ENCODE measurements at regions not wholly inside any gene's neighbourhood (a gene's known extent, or its start where the extent isn't known, plus 50 kb on each side); places are given as distances from the start of the nearest gene placed in this dataset.

DNA sequence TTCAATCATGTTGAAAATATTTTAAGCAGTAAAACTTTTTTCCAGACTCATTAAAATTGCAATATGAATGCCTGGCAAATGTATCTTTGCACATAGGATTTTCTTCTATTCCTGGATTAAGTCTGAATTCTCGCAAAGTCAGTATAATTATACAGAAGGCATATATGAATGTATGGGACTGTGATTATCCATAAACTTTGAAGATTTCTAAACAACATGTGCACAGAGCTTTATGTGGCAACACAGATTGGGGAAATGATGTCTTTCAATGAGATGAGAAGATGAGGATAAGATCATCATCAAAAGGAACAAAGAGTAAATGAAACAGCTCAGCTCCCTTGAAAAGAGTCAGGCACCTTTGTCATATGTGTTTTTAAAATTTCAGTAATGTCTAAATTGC is 635.3 kb downstream of the CDH11 start:
- POLR2A ChIA-PET: no interaction called here
- no peaks in the 10 kb centered on the region for H3K27me3 Mint-ChIP-seq
- CTCF ChIA-PET: no interaction called here
- no peak for ATAC-seq (ENCODE audit: low read depth)
- H3K9me3 Mint-ChIP-seq: peaks cover 14% of the 10 kb centered on the region
- no peaks in the 10 kb centered on the region for H3K36me3 Mint-ChIP-seq (ENCODE audit: low read depth)
- no peak overlapping the region for H3K4me3 Mint-ChIP-seq
- no peak for DNase-seq
- intact Hi-C loops (cut with micrococcal nuclease): no loop called here
- H3K4me1 Mint-ChIP-seq: no peaks in the 10 kb centered on the region
- no peak overlapping the region for H3K27ac Mint-ChIP-seq
- TF ChIP-seq, protein P1, sequence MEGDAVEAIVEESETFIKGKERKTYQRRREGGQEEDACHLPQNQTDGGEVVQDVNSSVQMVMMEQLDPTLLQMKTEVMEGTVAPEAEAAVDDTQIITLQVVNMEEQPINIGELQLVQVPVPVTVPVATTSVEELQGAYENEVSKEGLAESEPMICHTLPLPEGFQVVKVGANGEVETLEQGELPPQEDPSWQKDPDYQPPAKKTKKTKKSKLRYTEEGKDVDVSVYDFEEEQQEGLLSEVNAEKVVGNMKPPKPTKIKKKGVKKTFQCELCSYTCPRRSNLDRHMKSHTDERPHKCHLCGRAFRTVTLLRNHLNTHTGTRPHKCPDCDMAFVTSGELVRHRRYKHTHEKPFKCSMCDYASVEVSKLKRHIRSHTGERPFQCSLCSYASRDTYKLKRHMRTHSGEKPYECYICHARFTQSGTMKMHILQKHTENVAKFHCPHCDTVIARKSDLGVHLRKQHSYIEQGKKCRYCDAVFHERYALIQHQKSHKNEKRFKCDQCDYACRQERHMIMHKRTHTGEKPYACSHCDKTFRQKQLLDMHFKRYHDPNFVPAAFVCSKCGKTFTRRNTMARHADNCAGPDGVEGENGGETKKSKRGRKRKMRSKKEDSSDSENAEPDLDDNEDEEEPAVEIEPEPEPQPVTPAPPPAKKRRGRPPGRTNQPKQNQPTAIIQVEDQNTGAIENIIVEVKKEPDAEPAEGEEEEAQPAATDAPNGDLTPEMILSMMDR (IDR thresholded peaks at IDR 0.05): no peak

DNA sequence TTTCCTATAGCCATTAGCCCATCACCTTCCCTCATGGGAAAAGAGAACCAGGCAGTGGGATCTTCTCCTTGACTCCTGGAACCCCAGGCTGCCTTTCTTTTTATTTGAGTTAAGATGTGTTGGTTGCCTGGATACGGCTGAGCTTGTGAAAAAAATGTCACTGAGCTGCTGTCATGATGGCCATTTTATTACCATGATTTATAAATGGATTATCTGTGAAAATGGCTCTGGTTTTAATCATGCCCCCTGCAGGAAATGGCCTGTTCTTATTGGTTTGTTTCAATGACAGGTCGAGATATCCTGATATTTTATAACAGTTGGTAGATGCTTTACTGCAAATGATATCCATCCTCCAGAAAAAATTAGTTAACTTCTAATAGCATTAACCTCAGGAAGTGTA is 640.4 kb downstream of the CDH11 start:
- DNase-seq: no peak
- CTCF ChIA-PET: no interaction called here
- peaks cover 5% of the 10 kb centered on the region for H3K9me3 Mint-ChIP-seq
- no peaks in the 10 kb centered on the region for H3K36me3 Mint-ChIP-seq (ENCODE audit: low read depth)
- no peaks in the 10 kb centered on the region for H3K4me1 Mint-ChIP-seq
- no peak overlapping the region for H3K27ac Mint-ChIP-seq
- TF ChIP-seq, protein P1 (IDR thresholded peaks at IDR 0.05): no peak
- POLR2A ChIA-PET: no interaction called here
- H3K27me3 Mint-ChIP-seq: no peaks in the 10 kb centered on the region
- H3K4me3 Mint-ChIP-seq: no peak overlapping the region
- intact Hi-C loops (cut with micrococcal nuclease): no loop called here
- no peak for ATAC-seq (ENCODE audit: low read depth)

DNA sequence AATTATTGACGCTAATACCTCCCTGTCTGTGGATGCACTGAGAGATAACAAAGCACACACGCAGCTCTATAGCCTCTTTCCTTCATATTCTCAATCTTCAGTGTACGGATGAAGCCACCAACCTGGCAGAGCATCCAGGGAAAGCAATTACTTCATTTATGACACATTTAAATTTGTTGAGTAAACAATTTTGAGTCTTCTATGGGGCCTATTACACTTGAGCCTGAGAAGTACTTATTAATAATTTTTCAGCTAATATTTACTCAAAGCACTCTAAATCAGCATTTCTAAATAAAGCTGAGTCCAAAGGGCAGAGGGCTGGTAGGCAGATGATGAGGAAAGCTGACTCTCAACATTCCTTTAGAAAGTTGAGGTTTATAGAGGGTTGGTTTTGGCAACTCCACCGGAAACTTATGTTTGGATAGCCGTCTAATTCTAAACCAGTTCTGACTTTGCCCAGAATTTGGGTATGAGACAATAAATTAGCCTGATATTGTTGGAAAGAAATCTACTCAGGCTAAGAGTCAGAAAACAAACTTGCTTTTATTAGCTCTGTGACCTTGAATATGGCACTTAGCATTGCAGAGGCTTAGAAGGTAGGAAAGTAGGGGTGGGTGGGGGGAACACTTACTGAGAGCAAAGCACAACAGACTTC is 643.5 kb downstream of the CDH11 start:
- H3K9me3 Mint-ChIP-seq: peaks cover 4% of the 10 kb centered on the region
- DNase-seq (no peak), ATAC-seq (ENCODE audit: low read depth) (no peak)
- intact Hi-C loops (cut with micrococcal nuclease): no loop called here
- no peaks in the 10 kb centered on the region for H3K27me3 Mint-ChIP-seq
- H3K4me1 Mint-ChIP-seq: no peaks in the 10 kb centered on the region
- TF ChIP-seq, protein P1 (IDR thresholded peaks at IDR 0.05): no peak
- no peak overlapping the region for H3K27ac Mint-ChIP-seq
- ChIA-PET POLR2A (no interaction called here), CTCF (no interaction called here)
- no peaks in the 10 kb centered on the region for H3K36me3 Mint-ChIP-seq (ENCODE audit: low read depth)
- no peak overlapping the region for H3K4me3 Mint-ChIP-seq

DNA sequence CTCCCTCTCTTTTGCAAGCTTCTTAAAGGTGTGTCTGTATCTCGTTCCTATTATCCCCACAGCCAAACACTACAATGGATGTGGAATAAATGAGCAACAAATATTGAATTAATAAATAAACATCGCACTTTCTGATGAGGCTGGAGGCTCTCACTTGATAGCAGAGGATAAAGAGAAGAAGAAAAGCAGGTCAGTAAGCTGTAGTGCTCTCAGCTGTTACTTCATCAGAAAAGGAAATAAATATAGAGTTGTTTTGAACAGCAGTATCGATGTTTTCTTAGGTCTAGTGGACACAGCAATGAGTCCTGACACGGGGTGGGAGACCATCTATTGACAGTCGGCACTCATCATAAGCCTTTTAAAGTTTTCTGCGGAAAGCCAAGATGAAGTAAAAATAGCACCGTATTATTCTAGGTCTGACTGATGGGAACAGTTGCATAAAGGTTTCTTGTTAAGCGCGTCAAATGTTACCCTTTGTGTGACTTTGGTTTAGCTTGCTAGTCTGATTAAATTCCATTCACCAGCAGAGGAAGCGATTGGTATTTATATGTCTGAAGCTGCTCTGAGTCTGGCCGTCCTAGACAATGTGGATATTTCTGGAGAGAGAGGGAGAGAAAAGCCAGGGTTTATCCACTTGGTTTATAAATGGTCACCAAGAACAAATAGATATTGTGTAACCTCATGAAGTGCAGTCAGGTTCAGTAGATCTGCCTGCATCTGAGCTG is 646.1 kb downstream of the CDH11 start:
- peaks cover 7% of the 10 kb centered on the region for H3K9me3 Mint-ChIP-seq
- intact Hi-C loops (cut with micrococcal nuclease): no loop called here

DNA sequence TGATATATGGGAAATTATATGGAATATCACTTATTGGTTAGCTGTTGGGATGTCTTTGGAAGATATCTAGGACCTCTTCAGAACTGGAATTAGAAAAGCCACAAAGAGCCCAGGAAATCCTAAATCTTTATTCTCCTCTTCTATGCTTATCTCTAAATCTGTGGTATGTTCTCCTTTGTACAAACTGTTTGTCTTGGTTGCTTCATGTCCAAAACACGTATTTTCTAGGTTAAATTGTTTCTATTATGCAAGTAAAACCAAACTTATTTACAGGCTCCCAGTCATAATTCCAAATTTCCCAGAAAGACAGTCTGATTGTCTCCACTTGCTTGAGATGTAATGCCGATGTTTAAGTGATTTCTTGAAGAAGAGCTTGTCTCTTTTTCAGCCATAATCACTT is 650.9 kb downstream of the CDH11 start:
- Mint-ChIP-seq H3K36me3 (ENCODE audit: low read depth) (no peaks in the 10 kb centered on the region), H3K27me3 (no peaks in the 10 kb centered on the region), H3K4me1 (no peaks in the 10 kb centered on the region), H3K9me3 (peaks cover 7% of the 10 kb centered on the region), H3K27ac (no peak overlapping the region), H3K4me3 (no peak overlapping the region)
- DNase-seq (no peak), ATAC-seq (ENCODE audit: low read depth) (no peak)
- TF ChIP-seq, protein P1 (IDR thresholded peaks at IDR 0.05): no peak
- ChIA-PET POLR2A (no interaction called here), CTCF (no interaction called here)
- intact Hi-C loops (cut with micrococcal nuclease): no loop called here

More for the DNA sequence above, 646.1 kb downstream of the CDH11 start:
- Mint-ChIP-seq H3K27me3 (no peaks in the 10 kb centered on the region), H3K27ac (no peak overlapping the region), H3K36me3 (ENCODE audit: low read depth) (no peaks in the 10 kb centered on the region), H3K4me1 (no peaks in the 10 kb centered on the region), H3K4me3 (no peak overlapping the region)
- DNase-seq: no peak
- ATAC-seq (ENCODE audit: low read depth): no peak
- CTCF ChIA-PET: no interaction called here
- TF ChIP-seq, protein P1 (IDR thresholded peaks at IDR 0.05): no peak
- POLR2A ChIA-PET: no interaction called here

Data from activated B cell treated with CpG ODN at 0.5 μM for 24 hours (primary cell).